ENCODE measurements at regions not wholly inside any gene's neighbourhood (a gene's known extent, or its start where the extent isn't known, plus 50 kb on each side); places are given as distances from the start of the nearest gene placed in this dataset.

GRCh38 chr18:46321955-46322354, 217.8 kb downstream of the HAUS1 start:
- DNase-seq (ENCODE audit: low read depth in 2 of 2) = no peak

GRCh38 chr18:46322411-46322891, 218.3 kb downstream of the HAUS1 start:
- DNase-seq (ENCODE audit: low read depth in 2 of 2) = no peak

GRCh38 chr18:46322941-46323340, 218.8 kb downstream of the HAUS1 start:
- no peak for DNase-seq (ENCODE audit: low read depth in 2 of 2)

- DNase-seq (ENCODE audit: low read depth in 2 of 2) = no peak
Observed at GRCh38 chr18:46324087-46324955, 220.1 kb downstream of the HAUS1 start.

GRCh38 chr18:46325895-46326294, 221.7 kb downstream of the HAUS1 start:
- no peak for DNase-seq (ENCODE audit: low read depth in 2 of 2)

- DNase-seq (ENCODE audit: low read depth in 2 of 2) = no peak
Observed at GRCh38 chr18:46329736-46330246, 225.6 kb downstream of the HAUS1 start.

GRCh38 chr18:46331316-46331715, 227.1 kb downstream of the HAUS1 start:
- no peak for DNase-seq (ENCODE audit: low read depth in 2 of 2)

GRCh38 chr18:46332286-46332801, 228.2 kb downstream of the HAUS1 start:
- DNase-seq (ENCODE audit: low read depth in 2 of 2) = no peak

GRCh38 chr18:46332921-46333341, 228.7 kb downstream of the HAUS1 start:
- DNase-seq (ENCODE audit: low read depth in 2 of 2) = no peak

- no peak for DNase-seq (ENCODE audit: low read depth in 2 of 2)
Observed at GRCh38 chr18:46333431-46334135, 229.4 kb downstream of the HAUS1 start.

- DNase-seq (ENCODE audit: low read depth in 2 of 2) = no peak
Observed at GRCh38 chr18:46334868-46335281, 230.7 kb downstream of the HAUS1 start.

GRCh38 chr18:46335534-46336101, 231.4 kb downstream of the HAUS1 start:
- DNase-seq (ENCODE audit: low read depth in 2 of 2) = no peak

GRCh38 chr18:46336278-46337111, 232.3 kb downstream of the HAUS1 start:
- no peak for DNase-seq (ENCODE audit: low read depth in 2 of 2)

- no peak for DNase-seq (ENCODE audit: low read depth in 2 of 2)
Observed at GRCh38 chr18:46337271-46337670, 233.1 kb downstream of the HAUS1 start.

- DNase-seq (ENCODE audit: low read depth in 2 of 2) = no peak
Observed at GRCh38 chr18:46338205-46338604, 234.0 kb downstream of the HAUS1 start.

GRCh38 chr18:46338766-46339165, 234.6 kb downstream of the HAUS1 start:
- DNase-seq (ENCODE audit: low read depth in 2 of 2) = no peak

GRCh38 chr18:46340716-46341115, 236.5 kb downstream of the HAUS1 start:
- no peak for DNase-seq (ENCODE audit: low read depth in 2 of 2)

- DNase-seq (ENCODE audit: low read depth in 2 of 2) = no peak
Observed at GRCh38 chr18:46341986-46342525, 237.9 kb downstream of the HAUS1 start.

GRCh38 chr18:46343456-46343855, 239.3 kb downstream of the HAUS1 start:
- no peak for DNase-seq (ENCODE audit: low read depth in 2 of 2)

GRCh38 chr18:46343931-46344372, 239.8 kb downstream of the HAUS1 start:
- peak in 1 of 2 donors; percentile 38 for DNase-seq (ENCODE audit: low read depth in 2 of 2)

Measured in stimulated activated CD8-positive, alpha-beta memory T cell treated with anti-CD3 and anti-CD28 coated beads, Interleukin-15, amount 100 ng/mL, for 48 hours (primary cell).